Mesothelial cell of epicardium (in vitro differentiated cells): ENCODE measurements at regions not wholly inside any gene's neighbourhood (a gene's known extent, or its start where the extent isn't known, plus 50 kb on each side); places are given as distances from the start of the nearest gene placed in this dataset.

Experiments used
- DNase-seq, 2 experiments: peaks; one replicate each; pipeline ENCODE4 v3.0.0; 2021; ENCODE audit warnings: low spot score in 2 of 2; ENCODE audit not compliant: unreplicated experiment in 2 of 2
- H3K27ac Mint-ChIP-seq: 2 replicates; pipeline ENCODE4 v1.8.0; 2021; ENCODE audit warnings: mixed read lengths
- H3K27me3 Mint-ChIP-seq: 2 replicates; pipeline ENCODE4 v1.8.0; 2021; ENCODE audit warnings: low read depth, mixed read lengths
- H3K36me3 Mint-ChIP-seq: 2 replicates; pipeline ENCODE4 v1.8.0; 2021; ENCODE audit warnings: mixed read lengths
- H3K4me1 Mint-ChIP-seq: 2 replicates; pipeline ENCODE4 v1.8.0; 2021; ENCODE audit warnings: mixed read lengths
- H3K4me3 Mint-ChIP-seq: 2 replicates; pipeline ENCODE4 v1.8.0; 2021; ENCODE audit warnings: mild to moderate bottlenecking, moderate library complexity, mixed read lengths
- H3K9me3 Mint-ChIP-seq: 2 replicates; pipeline ENCODE4 v1.8.0; 2021; ENCODE audit warnings: mixed read lengths
- TF ChIP-seq, protein P1 (sequence below): fragments of 200-600 bp; sonication (generic); IDR thresholded peaks from one replicate; pipeline ENCODE4 v1.5.0; 2021; ENCODE audit warnings: antibody characterized with exemption; ENCODE audit not compliant: unreplicated experiment

DNA sequence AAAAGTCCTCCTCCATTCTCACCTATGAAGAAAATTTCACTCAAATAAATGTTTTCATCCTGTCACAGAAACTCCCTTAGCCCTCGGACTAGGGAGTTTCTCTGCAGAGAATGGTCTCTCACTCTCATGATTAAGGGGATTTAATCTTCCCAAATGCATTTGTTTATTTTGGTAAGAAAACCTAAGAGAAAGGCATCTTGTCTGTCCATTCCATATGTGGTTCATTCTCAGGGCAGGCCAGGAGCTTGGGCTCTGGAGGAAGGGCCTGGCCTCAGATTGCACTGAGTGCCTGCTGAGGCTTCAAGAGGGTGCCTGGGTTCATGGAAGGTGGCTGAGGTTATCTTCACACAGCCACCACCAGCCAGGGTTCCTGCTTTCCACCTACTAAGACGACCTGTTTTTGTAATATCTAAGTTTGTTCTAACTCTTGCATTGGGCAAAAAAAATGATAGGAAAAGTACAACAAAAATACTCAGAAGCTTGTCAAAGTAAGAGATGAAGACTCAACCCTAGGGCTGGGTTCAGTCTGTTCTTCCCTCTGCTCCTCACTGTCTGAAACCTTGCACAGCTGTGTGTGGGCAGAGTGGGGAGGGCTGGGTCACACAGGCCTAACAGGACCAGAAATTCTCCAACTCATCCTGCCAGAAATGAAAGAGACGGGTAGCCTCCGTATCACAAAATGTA is 186.7 kb downstream of the CXCL12 start:
- H3K4me1 Mint-ChIP-seq = peaks cover 4% of the 10 kb centered on the region
- H3K9me3 Mint-ChIP-seq = no peaks in the 10 kb centered on the region
- H3K36me3 Mint-ChIP-seq = no peaks in the 10 kb centered on the region
- H3K4me3 Mint-ChIP-seq = no peak overlapping the region
- H3K27me3 Mint-ChIP-seq = no peaks in the 10 kb centered on the region
- TF ChIP-seq, protein P1, sequence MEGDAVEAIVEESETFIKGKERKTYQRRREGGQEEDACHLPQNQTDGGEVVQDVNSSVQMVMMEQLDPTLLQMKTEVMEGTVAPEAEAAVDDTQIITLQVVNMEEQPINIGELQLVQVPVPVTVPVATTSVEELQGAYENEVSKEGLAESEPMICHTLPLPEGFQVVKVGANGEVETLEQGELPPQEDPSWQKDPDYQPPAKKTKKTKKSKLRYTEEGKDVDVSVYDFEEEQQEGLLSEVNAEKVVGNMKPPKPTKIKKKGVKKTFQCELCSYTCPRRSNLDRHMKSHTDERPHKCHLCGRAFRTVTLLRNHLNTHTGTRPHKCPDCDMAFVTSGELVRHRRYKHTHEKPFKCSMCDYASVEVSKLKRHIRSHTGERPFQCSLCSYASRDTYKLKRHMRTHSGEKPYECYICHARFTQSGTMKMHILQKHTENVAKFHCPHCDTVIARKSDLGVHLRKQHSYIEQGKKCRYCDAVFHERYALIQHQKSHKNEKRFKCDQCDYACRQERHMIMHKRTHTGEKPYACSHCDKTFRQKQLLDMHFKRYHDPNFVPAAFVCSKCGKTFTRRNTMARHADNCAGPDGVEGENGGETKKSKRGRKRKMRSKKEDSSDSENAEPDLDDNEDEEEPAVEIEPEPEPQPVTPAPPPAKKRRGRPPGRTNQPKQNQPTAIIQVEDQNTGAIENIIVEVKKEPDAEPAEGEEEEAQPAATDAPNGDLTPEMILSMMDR = no peak
- H3K27ac Mint-ChIP-seq = no peak overlapping the region
- DNase-seq = no peak

DNA sequence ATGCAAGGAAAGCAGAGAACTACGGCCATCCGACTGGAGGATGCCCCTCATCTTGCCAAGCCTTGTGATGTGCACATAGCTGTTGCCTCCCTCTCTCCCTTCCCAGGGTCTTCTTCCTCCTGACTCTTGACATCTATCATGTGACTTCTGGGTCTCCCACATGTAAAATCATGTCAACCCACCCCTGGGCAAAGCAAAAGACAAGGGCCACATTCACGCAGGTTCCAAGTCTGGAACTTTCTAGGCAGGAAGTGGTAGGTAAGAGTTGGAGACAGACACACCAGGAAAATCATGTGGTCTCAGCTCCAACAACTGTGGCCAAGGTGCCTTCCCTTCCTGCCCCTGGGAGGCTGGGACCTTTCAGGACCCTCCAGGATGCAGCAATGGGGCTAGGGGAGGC is 187.3 kb downstream of the CXCL12 start:
- Mint-ChIP-seq H3K27me3 (no peaks in the 10 kb centered on the region), H3K27ac (no peak overlapping the region), H3K36me3 (no peaks in the 10 kb centered on the region), H3K4me1 (peaks cover 4% of the 10 kb centered on the region), H3K4me3 (no peak overlapping the region), H3K9me3 (no peaks in the 10 kb centered on the region)
- TF ChIP-seq, protein P1 = no peak
- DNase-seq = no peak

DNA sequence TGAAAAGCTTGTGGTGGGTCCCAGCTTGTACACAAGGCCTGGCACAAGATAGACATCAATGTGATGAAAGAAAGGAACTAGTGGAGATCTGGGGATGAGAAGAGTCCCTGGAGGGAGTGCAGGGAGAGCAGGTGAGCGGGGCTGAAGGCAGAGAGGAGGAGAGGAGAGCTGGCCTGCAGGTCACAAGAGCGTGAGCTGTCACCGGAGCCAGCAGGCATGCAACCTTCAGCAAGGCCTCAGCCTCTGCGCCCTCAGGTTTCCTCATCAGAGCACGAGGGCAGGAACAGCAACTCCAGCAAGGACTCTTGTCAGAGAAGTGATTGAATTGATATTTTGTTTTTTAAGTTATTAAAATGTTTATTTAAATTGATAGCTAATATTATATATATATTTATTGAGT is 188.6 kb downstream of the CXCL12 start:
- H3K4me1 Mint-ChIP-seq = peaks cover 4% of the 10 kb centered on the region
- H3K27ac Mint-ChIP-seq = no peak overlapping the region

DNA sequence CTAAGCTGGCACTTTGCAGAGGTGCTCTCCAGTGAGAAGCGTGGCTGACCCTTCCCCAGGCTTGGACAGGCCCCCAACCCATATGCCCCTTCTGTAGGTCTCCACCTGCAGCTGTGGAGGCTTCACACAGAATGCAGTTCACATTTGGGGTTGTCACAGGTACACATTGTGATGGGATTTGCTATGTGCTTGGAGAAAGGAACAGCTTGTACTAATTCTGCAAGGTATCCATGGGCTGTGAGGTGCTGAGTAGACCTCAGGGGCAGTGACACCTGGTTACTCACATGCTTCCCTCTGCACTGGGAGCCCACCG is 188.9 kb downstream of the CXCL12 start:
- Mint-ChIP-seq H3K4me3 (no peak overlapping the region), H3K4me1 (peaks cover 4% of the 10 kb centered on the region), H3K9me3 (peaks cover 3% of the 10 kb centered on the region), H3K27ac (no peak overlapping the region), H3K36me3 (no peaks in the 10 kb centered on the region), H3K27me3 (no peaks in the 10 kb centered on the region)
- DNase-seq = no peak
- TF ChIP-seq, protein P1 = no peak

More for the DNA sequence above, 188.6 kb downstream of the CXCL12 start:
- no peak for DNase-seq
- no peaks in the 10 kb centered on the region for H3K27me3 Mint-ChIP-seq
- no peaks in the 10 kb centered on the region for H3K9me3 Mint-ChIP-seq
- H3K36me3 Mint-ChIP-seq = no peaks in the 10 kb centered on the region
- TF ChIP-seq, protein P1 = no peak
- no peak overlapping the region for H3K4me3 Mint-ChIP-seq

DNA sequence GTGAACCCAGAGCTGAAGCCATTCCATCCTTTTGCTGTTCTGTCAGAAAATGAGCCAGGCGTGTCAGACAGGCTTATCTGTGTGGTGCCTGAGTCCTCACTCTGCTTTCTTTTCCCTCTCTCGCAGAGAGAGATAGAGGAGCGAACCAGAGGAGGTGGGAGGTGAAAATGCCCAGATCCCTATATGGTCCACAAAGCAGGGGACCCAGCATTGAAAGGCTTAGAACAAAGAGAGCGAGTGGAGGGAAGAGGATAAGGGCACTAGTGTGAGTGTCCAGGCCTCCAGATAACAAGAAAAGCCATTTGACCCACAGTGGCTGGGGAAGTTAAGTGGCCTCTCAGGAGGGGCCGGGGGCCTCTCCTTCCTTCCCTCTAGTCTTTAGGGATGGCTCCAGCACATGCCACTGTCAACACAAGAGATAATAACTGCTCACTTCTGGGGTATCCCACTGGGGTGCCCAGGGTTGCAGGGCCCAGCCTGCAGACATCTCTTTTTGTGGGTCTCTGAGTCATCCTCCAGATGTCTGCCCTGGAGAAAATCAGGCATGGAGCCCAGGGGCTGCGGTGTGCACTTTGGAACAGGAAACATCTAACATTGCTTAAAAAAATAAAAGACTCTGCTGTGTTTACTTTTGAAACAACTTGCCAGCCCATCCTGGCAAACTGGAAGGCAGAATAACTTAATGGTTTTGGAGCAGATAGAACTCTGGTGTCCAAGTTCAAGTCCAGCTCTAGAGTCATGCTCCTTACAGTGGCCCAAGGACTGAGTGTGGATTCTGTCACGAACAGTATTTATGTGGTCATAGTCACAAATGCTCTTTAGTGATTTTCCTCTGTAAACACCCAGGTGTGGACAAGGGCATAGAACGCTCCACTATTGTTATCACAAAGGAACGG is 189.5 kb downstream of the CXCL12 start:
- DNase-seq = no peak
- H3K4me3 Mint-ChIP-seq = no peak overlapping the region
- H3K27me3 Mint-ChIP-seq = no peaks in the 10 kb centered on the region
- no peaks in the 10 kb centered on the region for H3K36me3 Mint-ChIP-seq
- H3K9me3 Mint-ChIP-seq = peaks cover 9% of the 10 kb centered on the region
- peaks cover 4% of the 10 kb centered on the region for H3K4me1 Mint-ChIP-seq
- TF ChIP-seq, protein P1 = no peak
- H3K27ac Mint-ChIP-seq = no peak overlapping the region
